B cell (primary cell): ENCODE measurements at regions not wholly inside any gene's neighbourhood (a gene's known extent, or its start where the extent isn't known, plus 50 kb on each side); places are given as distances from the start of the nearest gene placed in this dataset.
"Not testable (repeated sequence)": the region's sequence is repeated elsewhere in the genome, so short reads cannot be mapped to it uniquely, and the experiment has no call there.

Source experiments
- ATAC-seq: fragments of 200-7000 bp; cut with Tn5 transposase; one replicate; pipeline ENCODE4 v1.10.0; 2021; ENCODE audit warnings: low read depth, mild to moderate bottlenecking, moderate number of reproducible peaks, moderate library complexity
- CTCF ChIA-PET: fragments of 350-600 bp; sonication (Branson Sonifier 250); formaldehyde crosslinking; loops from one replicate; lab custom pipeline; 2021; ENCODE audit warnings: antibody characterized with exemption, inconsistent platforms; lab: Charles Lee
- POLR2A ChIA-PET: fragments of 350-600 bp; sonication (Branson Sonifier 250); formaldehyde crosslinking; loops from one replicate; lab custom pipeline; 2021; ENCODE audit warnings: antibody characterized with exemption; lab: Charles Lee
- DNase-seq: peaks from one replicate; pipeline ENCODE4 v3.0.0; 2013
- H2AFZ ChIP-seq: 2 replicates; pipeline ENCODE4 v1.6.1; 2012; ENCODE audit warnings: mild to moderate bottlenecking, low read depth, low read length; ENCODE audit not compliant: insufficient read depth, poor library complexity, severe bottlenecking
- H3K27ac ChIP-seq, 2 donors: 1 replicate in 1 of 2; 2 replicates in 1 of 2; pipeline ENCODE4 v1.5.1; 2012 to 2013; ENCODE audit warnings: low read length in 2 of 2, mild to moderate bottlenecking in 2 of 2, moderate library complexity in 1 of 2
- H3K27me3 ChIP-seq, 4 experiments: fragments of 200-600 bp in 1 of 4; sonication (generic) in 1 of 4; replicated peaks in 1 of 4; 1 replicate in 2 of 4; 2 replicates in 2 of 4; pipeline versions ENCODE4 v1.6.1 to v1.7.0; 2013 to 2016; ENCODE audit warnings: low read length in 3 of 4, mild to moderate bottlenecking in 2 of 4, mixed read lengths in 1 of 4, moderate library complexity in 1 of 4; ENCODE audit not compliant: insufficient read depth in 4 of 4, control insufficient read depth in 3 of 4; ENCODE audit errors: control extremely low read depth in 1 of 4
- H3K36me3 ChIP-seq, 2 experiments: replicated peaks in 1 of 2; 1 replicate in 1 of 2; 2 replicates in 1 of 2; pipeline versions ENCODE4 v1.6.1 to v1.7.1; 2013; ENCODE audit warnings: low read length in 1 of 2; ENCODE audit not compliant: insufficient read depth in 2 of 2, control insufficient read depth in 1 of 2; ENCODE audit errors: control extremely low read depth in 1 of 2, extremely low read depth in 1 of 2
- H3K4me1 ChIP-seq, 2 donors: fragments of 200-600 bp in 1 of 2; sonication (generic) in 1 of 2; 1 replicate in 1 of 2; 2 replicates in 1 of 2; pipeline versions ENCODE4 v1.5.1 to v1.6.1; 2013 to 2017; ENCODE audit warnings: low read length in 2 of 2; ENCODE audit not compliant: control insufficient read depth in 2 of 2, insufficient read depth in 2 of 2
- H3K4me2 ChIP-seq: replicated peaks from 2 replicates; pipeline ENCODE3; 2012; ENCODE audit warnings: mild to moderate bottlenecking, low read depth, low read length; ENCODE audit not compliant: poor library complexity, severe bottlenecking
- H3K4me3 ChIP-seq, 5 experiments: fragments of 200-600 bp in 1 of 5; sonication (generic) in 1 of 5; 1 replicate in 3 of 5; 2 replicates in 2 of 5; pipeline versions ENCODE4 v1.5.1 to v1.7.0; 2011 to 2016; ENCODE audit warnings: low read length in 4 of 5, mild to moderate bottlenecking in 4 of 5, low read depth in 2 of 5, control low read depth in 1 of 5, moderate library complexity in 1 of 5; ENCODE audit not compliant: insufficient read depth in 1 of 5; ENCODE audit errors: control extremely low read depth in 1 of 5, extremely low read depth in 1 of 5
- H3K79me2 ChIP-seq: fragments of 200-600 bp; sonication (generic); one replicate; pipeline ENCODE4 v1.6.0; 2016; ENCODE audit warnings: low read length; ENCODE audit not compliant: control insufficient read depth, insufficient read depth
- H3K9ac ChIP-seq: fragments of 200-600 bp; sonication (generic); 2 replicates; pipeline ENCODE4 v1.6.1; 2017; ENCODE audit warnings: mild to moderate bottlenecking, low read length, moderate library complexity
- H3K9me3 ChIP-seq, 3 donors: one replicate each; pipeline versions ENCODE4 v1.6.1 to v1.7.1; 2013; ENCODE audit warnings: low read length in 2 of 3; ENCODE audit not compliant: control insufficient read depth in 2 of 3, insufficient read depth in 1 of 3; ENCODE audit errors: control extremely low read depth in 1 of 3
- H4K20me1 ChIP-seq: 2 replicates; pipeline ENCODE4 v1.6.0; 2012; ENCODE audit warnings: mild to moderate bottlenecking, low read length; ENCODE audit not compliant: insufficient read depth, control insufficient read depth, poor library complexity, severe bottlenecking
- H3K27ac Mint-ChIP-seq: one replicate; pipeline ENCODE4 v1.8.0; 2021; ENCODE audit warnings: mixed read lengths
- H3K27me3 Mint-ChIP-seq: one replicate; pipeline ENCODE4 v1.8.0; 2021; ENCODE audit warnings: mixed read lengths
- H3K4me1 Mint-ChIP-seq: one replicate; pipeline ENCODE4 v1.8.0; 2021; ENCODE audit warnings: mixed read lengths
- H3K4me3 Mint-ChIP-seq: one replicate; pipeline ENCODE4 v1.8.0; 2021; ENCODE audit warnings: mixed read lengths
- H3K9me3 Mint-ChIP-seq: one replicate; pipeline ENCODE4 v1.8.0; 2022; ENCODE audit warnings: mixed read lengths; ENCODE audit not compliant: insufficient read depth
- EZH2 ChIP-seq: IDR thresholded peaks from 2 replicates; pipeline ENCODE4 v1.6.1; 2012; ENCODE audit warnings: borderline replicate concordance, low read depth, mild to moderate bottlenecking, moderate library complexity, low read length; ENCODE audit not compliant: insufficient read depth, poor library complexity, severe bottlenecking
- WGBS: methylation state at CpG from one replicate; pipeline ENCODE4 v1.1.5; 2013; ENCODE audit warnings: missing lambda C conversion rate; ENCODE audit not compliant: insufficient coverage; 5-methylcytosine and 5-hydroxymethylcytosine counted together
- intact Hi-C: fragments of 100-400 bp; cut with micrococcal nuclease; formaldehyde crosslinking; loops from one replicate; pipeline ENCODE4 v1.10.0; 2022
- TF ChIP-seq, protein P1 (sequence below): fragments of 200-600 bp; IDR thresholded peaks from one replicate; pipeline ENCODE4 v1.8.0; 2022; ENCODE audit warnings: antibody characterized with exemption, mild to moderate bottlenecking

DNA sequence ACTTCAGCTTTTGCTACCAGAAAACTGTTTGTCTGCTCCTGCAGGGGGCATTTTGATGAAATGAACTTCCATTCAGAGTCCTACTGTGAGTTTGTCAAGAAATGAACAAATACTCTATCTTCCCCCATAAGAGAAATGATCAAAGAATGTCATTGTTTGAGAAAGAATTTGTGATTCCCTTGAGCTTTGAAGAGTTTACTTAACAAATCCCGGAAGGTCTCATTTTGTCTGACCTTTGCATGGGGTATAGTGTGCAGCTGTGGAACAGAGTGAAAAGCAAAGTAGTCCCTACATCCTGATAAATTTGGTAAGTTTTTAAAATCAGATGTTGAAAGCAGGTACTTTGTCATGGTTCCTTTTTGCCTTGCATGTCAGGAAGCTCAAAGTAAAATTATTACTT is 178.0 kb downstream of the ABCC12 start:
- TF ChIP-seq, protein P1, sequence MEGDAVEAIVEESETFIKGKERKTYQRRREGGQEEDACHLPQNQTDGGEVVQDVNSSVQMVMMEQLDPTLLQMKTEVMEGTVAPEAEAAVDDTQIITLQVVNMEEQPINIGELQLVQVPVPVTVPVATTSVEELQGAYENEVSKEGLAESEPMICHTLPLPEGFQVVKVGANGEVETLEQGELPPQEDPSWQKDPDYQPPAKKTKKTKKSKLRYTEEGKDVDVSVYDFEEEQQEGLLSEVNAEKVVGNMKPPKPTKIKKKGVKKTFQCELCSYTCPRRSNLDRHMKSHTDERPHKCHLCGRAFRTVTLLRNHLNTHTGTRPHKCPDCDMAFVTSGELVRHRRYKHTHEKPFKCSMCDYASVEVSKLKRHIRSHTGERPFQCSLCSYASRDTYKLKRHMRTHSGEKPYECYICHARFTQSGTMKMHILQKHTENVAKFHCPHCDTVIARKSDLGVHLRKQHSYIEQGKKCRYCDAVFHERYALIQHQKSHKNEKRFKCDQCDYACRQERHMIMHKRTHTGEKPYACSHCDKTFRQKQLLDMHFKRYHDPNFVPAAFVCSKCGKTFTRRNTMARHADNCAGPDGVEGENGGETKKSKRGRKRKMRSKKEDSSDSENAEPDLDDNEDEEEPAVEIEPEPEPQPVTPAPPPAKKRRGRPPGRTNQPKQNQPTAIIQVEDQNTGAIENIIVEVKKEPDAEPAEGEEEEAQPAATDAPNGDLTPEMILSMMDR, result no peak
- TF ChIP-seq EZH2, result no peak
- H3K4me3 ChIP-seq, result no peak overlapping the region
- ATAC-seq (no peak), DNase-seq (no peak)
- Mint-ChIP-seq H3K9me3 (no peaks in the 10 kb centered on the region), H3K4me1 (no peaks in the 10 kb centered on the region), H3K27ac (no peak overlapping the region), H3K27me3 (peaks cover 11% of the 10 kb centered on the region), H3K4me3 (no peak overlapping the region)
- H3K36me3 ChIP-seq, result no peaks in the 10 kb centered on the region
- no peaks in the 10 kb centered on the region for H4K20me1 ChIP-seq
- no peaks in the 10 kb centered on the region for H3K27me3 ChIP-seq
- WGBS, result 82% methylated on average over 1 of the region's 1 CpG
- no peaks in the 10 kb centered on the region for H3K79me2 ChIP-seq
- no peaks in the 10 kb centered on the region for H3K9me3 ChIP-seq
- ChIA-PET CTCF (no interaction called here), POLR2A (no interaction called here)
- intact Hi-C loops, result no loop called here
- H3K4me1 ChIP-seq, result no peaks in the 10 kb centered on the region
- H3K9ac ChIP-seq, result no peak overlapping the region
- H2AFZ ChIP-seq, result no peak overlapping the region
- H3K27ac ChIP-seq, result no peak overlapping the region
- H3K4me2 ChIP-seq, result no peak overlapping the region

DNA sequence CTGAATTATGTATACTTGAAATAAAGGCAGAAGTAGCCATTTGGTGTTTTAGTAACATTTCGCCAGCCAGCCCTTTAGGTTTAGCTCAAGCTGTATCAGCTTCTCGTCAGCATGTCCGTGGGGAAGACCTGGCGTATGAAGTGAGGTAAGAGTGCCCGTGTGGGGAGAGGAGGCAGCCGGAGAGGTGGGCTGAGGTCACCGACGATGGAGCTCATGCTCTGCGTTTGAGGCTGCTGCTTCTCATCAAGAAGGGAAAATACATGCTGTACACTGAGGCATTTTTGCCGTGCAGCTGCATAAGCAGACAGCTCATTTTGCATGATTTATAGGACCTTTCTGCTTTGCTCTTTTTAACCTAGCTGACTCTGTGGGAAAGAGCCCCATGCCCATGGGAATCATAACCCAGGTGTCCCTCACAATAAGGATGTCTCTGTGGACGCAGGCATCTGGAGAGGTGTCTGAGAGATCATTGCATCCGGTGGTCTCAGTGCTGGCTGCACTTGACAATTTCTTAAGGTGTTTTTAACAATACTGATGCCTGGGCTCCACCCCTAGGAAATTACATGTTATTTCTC is 179.1 kb downstream of the ABCC12 start:
- Mint-ChIP-seq H3K27ac (no peak overlapping the region), H3K9me3 (no peaks in the 10 kb centered on the region), H3K4me1 (no peaks in the 10 kb centered on the region), H3K4me3 (no peak overlapping the region), H3K27me3 (peaks cover 10% of the 10 kb centered on the region)
- no peaks in the 10 kb centered on the region for H3K27me3 ChIP-seq
- no peak overlapping the region for H2AFZ ChIP-seq
- no peaks in the 10 kb centered on the region for H3K79me2 ChIP-seq
- H3K4me3 ChIP-seq, result no peak overlapping the region
- H3K27ac ChIP-seq, result no peak overlapping the region
- no peaks in the 10 kb centered on the region for H3K36me3 ChIP-seq
- H3K9ac ChIP-seq, result no peak overlapping the region
- CTCF ChIA-PET, result no interaction called here
- intact Hi-C loops, result no loop called here
- POLR2A ChIA-PET, result no interaction called here
- ATAC-seq, result no peak
- H3K4me2 ChIP-seq, result no peak overlapping the region
- TF ChIP-seq, protein P1, result no peak
- TF ChIP-seq EZH2, result no peak
- 82% methylated on average over 11 of the region's 12 CpGs for WGBS
- DNase-seq, result no peak
- no peaks in the 10 kb centered on the region for H3K4me1 ChIP-seq
- H4K20me1 ChIP-seq, result no peaks in the 10 kb centered on the region
- H3K9me3 ChIP-seq, result no peaks in the 10 kb centered on the region

DNA sequence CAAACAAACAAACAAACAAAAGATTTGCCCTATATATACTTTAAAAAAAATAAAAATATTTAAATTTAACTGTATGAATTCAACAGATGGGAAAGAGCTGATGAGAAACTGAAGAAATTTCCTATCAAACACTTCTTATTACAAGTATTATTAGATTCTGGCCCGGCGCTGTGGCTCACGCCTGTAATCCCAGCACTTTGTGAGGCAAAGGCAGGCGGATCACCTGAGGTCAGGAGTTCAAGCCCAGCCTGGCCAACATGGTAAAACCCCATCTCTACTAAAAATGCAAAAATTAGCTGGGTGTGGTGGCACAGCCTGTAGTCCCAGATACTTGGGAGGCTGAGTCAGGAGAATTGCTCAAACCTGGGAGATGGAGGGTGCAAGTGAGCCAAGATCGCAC is 180.8 kb downstream of the ABCC12 start:
- H4K20me1 ChIP-seq, H3K27ac ChIP-seq, DNase-seq, CTCF ChIA-PET, H3K9me3 Mint-ChIP-seq, H3K9me3 ChIP-seq, H3K4me3 Mint-ChIP-seq, H3K27me3 ChIP-seq, ATAC-seq, H3K4me2 ChIP-seq, intact Hi-C loops, H3K9ac ChIP-seq, H3K27me3 Mint-ChIP-seq, H2AFZ ChIP-seq, H3K4me1 Mint-ChIP-seq, H3K27ac Mint-ChIP-seq, H3K36me3 ChIP-seq, H3K79me2 ChIP-seq, POLR2A ChIA-PET, H3K4me1 ChIP-seq, H3K4me3 ChIP-seq: not testable (repeated sequence)
- WGBS, result 100% methylated on average over 5 of the region's 5 CpGs
